ENCODE measurements at regions not wholly inside any gene's neighbourhood (a gene's known extent, or its start where the extent isn't known, plus 50 kb on each side); places are given as distances from the start of the nearest gene placed in this dataset.

- POLR2A ChIA-PET: no interaction called here
- H2AFZ ChIP-seq (ENCODE audit: insufficient read depth, low read depth, low read length, poor library complexity, severe bottlenecking): no peak overlapping the region
- CTCF ChIA-PET: no interaction called here
- H3K9me3 Mint-ChIP-seq (ENCODE audit: insufficient read depth): no peaks in the 10 kb centered on the region
- ATAC-seq (ENCODE audit: low read depth) (no peak), DNase-seq (no peak)
- no peak overlapping the region for H3K4me3 ChIP-seq (ENCODE audit: control extremely low read depth in 1 of 5, extremely low read depth in 1 of 5, insufficient read depth in 1 of 5, low read depth in 2 of 5, low read length in 4 of 5)
- H3K27ac ChIP-seq (ENCODE audit: low read length in 2 of 2): no peak overlapping the region
- H4K20me1 ChIP-seq (ENCODE audit: control insufficient read depth, insufficient read depth, low read length, poor library complexity, severe bottlenecking): no peaks in the 10 kb centered on the region
- no peak overlapping the region for H3K27ac Mint-ChIP-seq
- H3K4me3 Mint-ChIP-seq: no peak overlapping the region
- H3K79me2 ChIP-seq (ENCODE audit: control insufficient read depth, insufficient read depth, low read length): no peaks in the 10 kb centered on the region
- WGBS (ENCODE audit: insufficient coverage): 67% methylated on average over 1 of the region's 1 CpG
- no peaks in the 10 kb centered on the region for H3K36me3 ChIP-seq (replicated peaks in 1 of 2; ENCODE audit: control extremely low read depth in 1 of 2, control insufficient read depth in 1 of 2, extremely low read depth in 1 of 2, insufficient read depth in 2 of 2, low read length in 1 of 2)
- no peaks in the 10 kb centered on the region for H3K27me3 ChIP-seq (replicated peaks in 1 of 4; ENCODE audit: control extremely low read depth in 1 of 4, control insufficient read depth in 3 of 4, insufficient read depth in 4 of 4, low read length in 3 of 4)
- H3K9me3 ChIP-seq (ENCODE audit: control extremely low read depth in 1 of 3, control insufficient read depth in 2 of 3, insufficient read depth in 1 of 3, low read length in 2 of 3): no peaks in the 10 kb centered on the region
- no peak for TF ChIP-seq EZH2 (IDR thresholded peaks at IDR 0.05; ENCODE audit: borderline replicate concordance, insufficient read depth, low read depth, low read length, poor library complexity, severe bottlenecking)
- no peak for TF ChIP-seq CTCF (IDR thresholded peaks at IDR 0.05)
- H3K4me1 Mint-ChIP-seq: no peaks in the 10 kb centered on the region
- no peaks in the 10 kb centered on the region for H3K4me1 ChIP-seq (ENCODE audit: control insufficient read depth in 2 of 2, insufficient read depth in 2 of 2, low read length in 2 of 2)
- no peak overlapping the region for H3K4me2 ChIP-seq (replicated peaks; ENCODE audit: low read depth, low read length, poor library complexity, severe bottlenecking)
- no peaks in the 10 kb centered on the region for H3K27me3 Mint-ChIP-seq
- H3K9ac ChIP-seq (ENCODE audit: low read length): no peak overlapping the region
- intact Hi-C loops (cut with micrococcal nuclease): no loop called here
These were observed 61.2 kb downstream of the VIP start for GRCh38 chr6:152811785-152812184.

GRCh38 chr6:152815230-152815872 is 64.8 kb downstream of the VIP start:
- ChIA-PET CTCF (no interaction called here), POLR2A (no interaction called here)
- no peak overlapping the region for H3K9ac ChIP-seq (ENCODE audit: low read length)
- Mint-ChIP-seq H3K4me3 (no peak overlapping the region), H3K9me3 (ENCODE audit: insufficient read depth) (no peaks in the 10 kb centered on the region), H3K27me3 (no peaks in the 10 kb centered on the region), H3K4me1 (no peaks in the 10 kb centered on the region), H3K27ac (no peak overlapping the region)
- no peak overlapping the region for H3K27ac ChIP-seq (ENCODE audit: low read length in 2 of 2)
- no peak overlapping the region for H3K4me2 ChIP-seq (replicated peaks; ENCODE audit: low read depth, low read length, poor library complexity, severe bottlenecking)
- H3K79me2 ChIP-seq (ENCODE audit: control insufficient read depth, insufficient read depth, low read length): no peaks in the 10 kb centered on the region
- no peak overlapping the region for H3K4me3 ChIP-seq (ENCODE audit: control extremely low read depth in 1 of 5, extremely low read depth in 1 of 5, insufficient read depth in 1 of 5, low read depth in 2 of 5, low read length in 4 of 5)
- DNase-seq (no peak), ATAC-seq (ENCODE audit: low read depth) (no peak)
- H4K20me1 ChIP-seq (ENCODE audit: control insufficient read depth, insufficient read depth, low read length, poor library complexity, severe bottlenecking): no peaks in the 10 kb centered on the region
- no peak overlapping the region for H2AFZ ChIP-seq (ENCODE audit: insufficient read depth, low read depth, low read length, poor library complexity, severe bottlenecking)
- H3K27me3 ChIP-seq (replicated peaks in 1 of 4; ENCODE audit: control extremely low read depth in 1 of 4, control insufficient read depth in 3 of 4, insufficient read depth in 4 of 4, low read length in 3 of 4): no peaks in the 10 kb centered on the region
- 100% methylated on average over 1 of the region's 5 CpGs for WGBS (ENCODE audit: insufficient coverage)
- no peaks in the 10 kb centered on the region for H3K36me3 ChIP-seq (replicated peaks in 1 of 2; ENCODE audit: control extremely low read depth in 1 of 2, control insufficient read depth in 1 of 2, extremely low read depth in 1 of 2, insufficient read depth in 2 of 2, low read length in 1 of 2)
- no peak for TF ChIP-seq CTCF (IDR thresholded peaks at IDR 0.05)
- no peak for TF ChIP-seq EZH2 (IDR thresholded peaks at IDR 0.05; ENCODE audit: borderline replicate concordance, insufficient read depth, low read depth, low read length, poor library complexity, severe bottlenecking)
- no peaks in the 10 kb centered on the region for H3K9me3 ChIP-seq (ENCODE audit: control extremely low read depth in 1 of 3, control insufficient read depth in 2 of 3, insufficient read depth in 1 of 3, low read length in 2 of 3)
- no peaks in the 10 kb centered on the region for H3K4me1 ChIP-seq (ENCODE audit: control insufficient read depth in 2 of 2, insufficient read depth in 2 of 2, low read length in 2 of 2)
- intact Hi-C loops (cut with micrococcal nuclease): no loop called here
